GM19035 (cell line): ENCODE measurements at regions not wholly inside any gene's neighbourhood (a gene's known extent, or its start where the extent isn't known, plus 50 kb on each side); places are given as distances from the start of the nearest gene placed in this dataset.
"Not testable (repeated sequence)": the region's sequence is repeated elsewhere in the genome, so short reads cannot be mapped to it uniquely, and the experiment has no call there.

Experiments
- ATAC-seq: cut with Tn5 transposase; IDR thresholded peaks from one replicate; pipeline ENCODE4 v1.9.1; 2021; ENCODE audit not compliant: unreplicated experiment

GRCh38 chr16:75780669-75781068, 54.4 kb upstream of the CPHXL start:
- ATAC-seq: no peak

GRCh38 chr16:75781683-75782343, 55.5 kb upstream of the CPHXL start:
- ATAC-seq: no peak

- no peak for ATAC-seq
These were observed 61.1 kb upstream of the CPHXL start for GRCh38 chr16:75787440-75787839.

GRCh38 chr16:75789237-75789636, 62.9 kb upstream of the CPHXL start:
- peak; percentile 90 for ATAC-seq

GRCh38 chr16:75792771-75793492, 66.6 kb upstream of the CPHXL start:
- no peak for ATAC-seq

- ATAC-seq: no peak
These were observed 67.4 kb upstream of the CPHXL start for GRCh38 chr16:75793641-75794040.

GRCh38 chr16:75794426-75794825, 68.1 kb upstream of the CPHXL start:
- ATAC-seq: no peak

GRCh38 chr16:75798714-75799113, 72.4 kb upstream of the CPHXL start:
- ATAC-seq: no peak

- ATAC-seq: no peak
These were observed 75.0 kb upstream of the CPHXL start for GRCh38 chr16:75801307-75801706.

- ATAC-seq: no peak
These were observed 77.5 kb upstream of the CPHXL start for GRCh38 chr16:75803753-75804152.

- no peak for ATAC-seq
These were observed 78.1 kb upstream of the CPHXL start for GRCh38 chr16:75804368-75804767.

- no peak for ATAC-seq
These were observed 79.7 kb upstream of the CPHXL start for GRCh38 chr16:75805946-75806345.

GRCh38 chr16:75806487-75806886, 80.2 kb upstream of the CPHXL start:
- ATAC-seq: no peak

GRCh38 chr16:75810342-75810741, 84.1 kb upstream of the CPHXL start:
- no peak for ATAC-seq

GRCh38 chr16:75811020-75811634, 84.8 kb upstream of the CPHXL start:
- ATAC-seq: no peak

- ATAC-seq: no peak
These were observed 92.2 kb upstream of the CPHXL start for GRCh38 chr16:75818491-75818890.

- ATAC-seq: no peak
These were observed 94.4 kb upstream of the CPHXL start for GRCh38 chr16:75820672-75821071.

- no peak for ATAC-seq
These were observed 94.8 kb upstream of the CPHXL start for GRCh38 chr16:75821117-75821516.

GRCh38 chr16:75825750-75826149, 99.5 kb upstream of the CPHXL start:
- not testable (repeated sequence) for ATAC-seq

- not testable (repeated sequence) for ATAC-seq
These were observed 101.2 kb upstream of the CPHXL start for GRCh38 chr16:75827372-75828038.

GRCh38 chr16:75833385-75833784, 107.1 kb upstream of the CPHXL start:
- ATAC-seq: not testable (repeated sequence)
